HG03460 (cell line): ENCODE measurements at regions not wholly inside any gene's neighbourhood (a gene's known extent, or its start where the extent isn't known, plus 50 kb on each side); places are given as distances from the start of the nearest gene placed in this dataset.
"Not testable (repeated sequence)": the region's sequence is repeated elsewhere in the genome, so short reads cannot be mapped to it uniquely, and the experiment has no call there.

ENCODE experiments used
- ATAC-seq: cut with Tn5 transposase; IDR thresholded peaks from one replicate; pipeline ENCODE4 v1.9.1; 2021; ENCODE audit not compliant: unreplicated experiment

GRCh38 chr1:29400203-29400602, 163.9 kb downstream of the PTPRU start:
- ATAC-seq: not testable (repeated sequence)

- no peak for ATAC-seq
These were observed 163.1 kb downstream of the PTPRU start for GRCh38 chr1:29399465-29399864.

- ATAC-seq: no peak
These were observed 162.1 kb downstream of the PTPRU start for GRCh38 chr1:29398431-29398830.

- ATAC-seq: no peak
These were observed 161.7 kb downstream of the PTPRU start for GRCh38 chr1:29397981-29398380.

GRCh38 chr1:29397256-29397590, 160.9 kb downstream of the PTPRU start:
- no peak for ATAC-seq

- no peak for ATAC-seq
These were observed 160.3 kb downstream of the PTPRU start for GRCh38 chr1:29396438-29397255.

- no peak for ATAC-seq
These were observed 159.6 kb downstream of the PTPRU start for GRCh38 chr1:29395736-29396437.

GRCh38 chr1:29394521-29395225, 158.4 kb downstream of the PTPRU start:
- no peak for ATAC-seq

- ATAC-seq: no peak
These were observed 157.1 kb downstream of the PTPRU start for GRCh38 chr1:29393451-29393826.

GRCh38 chr1:29392486-29393450, 156.4 kb downstream of the PTPRU start:
- ATAC-seq: no peak

GRCh38 chr1:29392036-29392435, 155.7 kb downstream of the PTPRU start:
- no peak for ATAC-seq

- ATAC-seq: no peak
These were observed 155.1 kb downstream of the PTPRU start for GRCh38 chr1:29391362-29391880.

- ATAC-seq: no peak
These were observed 154.4 kb downstream of the PTPRU start for GRCh38 chr1:29390491-29391361.

- ATAC-seq: no peak
These were observed 153.8 kb downstream of the PTPRU start for GRCh38 chr1:29390075-29390474.

GRCh38 chr1:29389533-29390041, 153.3 kb downstream of the PTPRU start:
- no peak for ATAC-seq

GRCh38 chr1:29388884-29389283, 152.6 kb downstream of the PTPRU start:
- ATAC-seq: no peak

- ATAC-seq: no peak
These were observed 151.8 kb downstream of the PTPRU start for GRCh38 chr1:29388170-29388569.

GRCh38 chr1:29387210-29387609, 150.9 kb downstream of the PTPRU start:
- no peak for ATAC-seq

- not testable (repeated sequence) for ATAC-seq
These were observed 150.1 kb downstream of the PTPRU start for GRCh38 chr1:29386453-29386852.
